ENCODE measurements at regions not wholly inside any gene's neighbourhood (a gene's known extent, or its start where the extent isn't known, plus 50 kb on each side); places are given as distances from the start of the nearest gene placed in this dataset.

DNA sequence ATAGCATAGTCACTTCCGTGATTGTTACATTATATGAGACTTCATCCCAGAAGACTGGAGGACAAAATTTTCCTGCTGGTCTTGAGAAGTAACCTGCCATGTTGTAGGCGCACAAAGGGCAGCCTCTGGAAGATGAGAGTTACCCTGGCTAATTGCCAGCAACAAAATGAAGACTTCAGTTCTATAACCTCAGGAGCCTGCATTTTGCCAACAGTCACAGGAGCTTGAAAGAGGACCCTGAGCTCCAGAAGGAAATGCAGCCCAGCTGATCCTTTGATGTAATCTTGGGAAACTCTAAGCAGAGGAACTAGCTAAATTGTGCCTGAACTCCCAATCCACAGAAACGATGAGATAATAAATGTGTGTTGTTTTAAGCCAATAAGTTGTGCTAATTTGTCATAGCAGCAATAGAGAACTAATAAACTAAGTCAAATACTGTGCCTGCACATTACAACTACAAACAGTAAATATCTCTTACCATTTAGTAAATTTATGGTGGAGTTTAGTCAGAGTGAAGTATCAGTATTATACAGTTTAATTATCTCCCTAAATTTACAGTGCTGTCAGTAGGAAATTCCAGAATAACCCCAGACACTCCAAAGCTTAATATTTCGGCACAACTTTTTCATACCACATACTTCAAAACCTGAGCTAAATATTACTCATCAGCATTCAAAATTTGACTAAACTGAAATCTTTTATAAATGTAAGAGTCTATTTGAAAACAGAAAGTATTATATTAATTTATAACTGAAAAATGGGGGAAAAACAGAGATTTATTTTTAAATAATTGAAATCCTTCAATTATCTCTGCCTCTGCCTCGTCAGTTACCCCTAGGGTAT lies 90.1 kb upstream of the MAPK10 start:
- H3K4me2 ChIP-seq (replicated peaks; ENCODE audit: low read depth, low read length, poor library complexity, severe bottlenecking), result no peak overlapping the region
- intact Hi-C loops (cut with micrococcal nuclease), result no loop called here
- no peaks in the 10 kb centered on the region for H3K79me2 ChIP-seq (ENCODE audit: control insufficient read depth, insufficient read depth, low read length)
- peaks cover 21% of the 10 kb centered on the region for H3K27me3 Mint-ChIP-seq
- H3K9me3 ChIP-seq (ENCODE audit: control extremely low read depth in 1 of 3, control insufficient read depth in 2 of 3, insufficient read depth in 1 of 3, low read length in 2 of 3), result peaks cover 0 to 1% (median 0%) of the 10 kb centered on the region in 3 donors
- no peaks in the 10 kb centered on the region for H4K20me1 ChIP-seq (ENCODE audit: control insufficient read depth, insufficient read depth, low read length, poor library complexity, severe bottlenecking)
- no peaks in the 10 kb centered on the region for H3K9me3 Mint-ChIP-seq (ENCODE audit: insufficient read depth)
- no peak for DNase-seq
- no peak overlapping the region for H3K4me3 ChIP-seq (ENCODE audit: control extremely low read depth in 1 of 5, extremely low read depth in 1 of 5, insufficient read depth in 1 of 5, low read depth in 2 of 5, low read length in 4 of 5)
- H2AFZ ChIP-seq (ENCODE audit: insufficient read depth, low read depth, low read length, poor library complexity, severe bottlenecking), result no peak overlapping the region
- ChIA-PET CTCF (interaction anchor here (0.6 kb wide), 1 partner anchor 187 kb away, joined by 3 read pairs; no protein-coding TSS in a partner anchor), POLR2A (no interaction called here)
- no peaks in the 10 kb centered on the region for H3K27me3 ChIP-seq (replicated peaks in 1 of 4; ENCODE audit: control extremely low read depth in 1 of 4, control insufficient read depth in 3 of 4, insufficient read depth in 4 of 4, low read length in 3 of 4)
- no peaks in the 10 kb centered on the region for H3K4me1 ChIP-seq (ENCODE audit: control insufficient read depth in 2 of 2, insufficient read depth in 2 of 2, low read length in 2 of 2)
- H3K9ac ChIP-seq (ENCODE audit: low read length), result no peak overlapping the region
- 100% methylated on average over 1 of the region's 5 CpGs for WGBS (ENCODE audit: insufficient coverage)
- H3K36me3 ChIP-seq (replicated peaks in 1 of 2; ENCODE audit: control extremely low read depth in 1 of 2, control insufficient read depth in 1 of 2, extremely low read depth in 1 of 2, insufficient read depth in 2 of 2, low read length in 1 of 2), result no peaks in the 10 kb centered on the region
- H3K4me3 Mint-ChIP-seq, result no peak overlapping the region
- H3K27ac Mint-ChIP-seq, result no peak overlapping the region
- no peak overlapping the region for H3K27ac ChIP-seq (ENCODE audit: low read length in 2 of 2)
- no peaks in the 10 kb centered on the region for H3K4me1 Mint-ChIP-seq
- ATAC-seq (ENCODE audit: low read depth), result no peak
- TF ChIP-seq EZH2 (IDR thresholded peaks at IDR 0.05; ENCODE audit: borderline replicate concordance, insufficient read depth, low read depth, low read length, poor library complexity, severe bottlenecking), result no peak
- TF ChIP-seq, protein P1, sequence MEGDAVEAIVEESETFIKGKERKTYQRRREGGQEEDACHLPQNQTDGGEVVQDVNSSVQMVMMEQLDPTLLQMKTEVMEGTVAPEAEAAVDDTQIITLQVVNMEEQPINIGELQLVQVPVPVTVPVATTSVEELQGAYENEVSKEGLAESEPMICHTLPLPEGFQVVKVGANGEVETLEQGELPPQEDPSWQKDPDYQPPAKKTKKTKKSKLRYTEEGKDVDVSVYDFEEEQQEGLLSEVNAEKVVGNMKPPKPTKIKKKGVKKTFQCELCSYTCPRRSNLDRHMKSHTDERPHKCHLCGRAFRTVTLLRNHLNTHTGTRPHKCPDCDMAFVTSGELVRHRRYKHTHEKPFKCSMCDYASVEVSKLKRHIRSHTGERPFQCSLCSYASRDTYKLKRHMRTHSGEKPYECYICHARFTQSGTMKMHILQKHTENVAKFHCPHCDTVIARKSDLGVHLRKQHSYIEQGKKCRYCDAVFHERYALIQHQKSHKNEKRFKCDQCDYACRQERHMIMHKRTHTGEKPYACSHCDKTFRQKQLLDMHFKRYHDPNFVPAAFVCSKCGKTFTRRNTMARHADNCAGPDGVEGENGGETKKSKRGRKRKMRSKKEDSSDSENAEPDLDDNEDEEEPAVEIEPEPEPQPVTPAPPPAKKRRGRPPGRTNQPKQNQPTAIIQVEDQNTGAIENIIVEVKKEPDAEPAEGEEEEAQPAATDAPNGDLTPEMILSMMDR (IDR thresholded peaks at IDR 0.05), result no peak

DNA sequence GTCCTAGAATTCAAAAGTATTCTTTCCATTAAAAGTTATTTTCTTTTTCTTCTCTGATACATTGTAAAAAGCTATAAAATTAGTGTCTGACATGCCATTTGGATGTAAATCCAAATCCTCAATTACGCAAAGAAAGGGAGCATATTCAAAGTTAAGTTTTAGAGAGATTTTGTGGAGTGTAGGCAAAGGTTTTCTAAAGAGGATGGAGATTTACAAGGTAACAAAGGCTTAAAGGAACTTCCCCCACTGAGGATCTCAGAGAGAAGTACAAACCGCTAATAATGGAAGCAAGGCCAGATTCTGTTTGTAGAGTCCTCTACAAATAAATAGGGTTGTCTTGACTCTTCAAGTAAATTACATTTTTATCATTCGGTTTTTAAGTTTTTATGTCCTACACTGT lies 91.0 kb upstream of the MAPK10 start:
- POLR2A ChIA-PET, result no interaction called here
- Histone ChIP-seq H3K27me3 (replicated peaks in 1 of 4; ENCODE audit: control extremely low read depth in 1 of 4, control insufficient read depth in 3 of 4, insufficient read depth in 4 of 4, low read length in 3 of 4) (no peaks in the 10 kb centered on the region), H3K9ac (ENCODE audit: low read length) (no peak overlapping the region), H3K27ac (ENCODE audit: low read length in 2 of 2) (no peak overlapping the region), H2AFZ (ENCODE audit: insufficient read depth, low read depth, low read length, poor library complexity, severe bottlenecking) (no peak overlapping the region), H3K4me2 (replicated peaks; ENCODE audit: low read depth, low read length, poor library complexity, severe bottlenecking) (no peak overlapping the region), H3K9me3 (ENCODE audit: control extremely low read depth in 1 of 3, control insufficient read depth in 2 of 3, insufficient read depth in 1 of 3, low read length in 2 of 3) (peaks cover 0 to 1% (median 0%) of the 10 kb centered on the region in 3 donors), H3K4me3 (ENCODE audit: control extremely low read depth in 1 of 5, extremely low read depth in 1 of 5, insufficient read depth in 1 of 5, low read depth in 2 of 5, low read length in 4 of 5) (no peak overlapping the region), H3K4me1 (ENCODE audit: control insufficient read depth in 2 of 2, insufficient read depth in 2 of 2, low read length in 2 of 2) (no peaks in the 10 kb centered on the region), H3K79me2 (ENCODE audit: control insufficient read depth, insufficient read depth, low read length) (no peaks in the 10 kb centered on the region), H4K20me1 (ENCODE audit: control insufficient read depth, insufficient read depth, low read length, poor library complexity, severe bottlenecking) (no peaks in the 10 kb centered on the region), H3K36me3 (replicated peaks in 1 of 2; ENCODE audit: control extremely low read depth in 1 of 2, control insufficient read depth in 1 of 2, extremely low read depth in 1 of 2, insufficient read depth in 2 of 2, low read length in 1 of 2) (no peaks in the 10 kb centered on the region)
- no peaks in the 10 kb centered on the region for H3K9me3 Mint-ChIP-seq (ENCODE audit: insufficient read depth)
- CTCF ChIA-PET, result no interaction called here
- ATAC-seq (ENCODE audit: low read depth), result no peak
- TF ChIP-seq EZH2 (IDR thresholded peaks at IDR 0.05; ENCODE audit: borderline replicate concordance, insufficient read depth, low read depth, low read length, poor library complexity, severe bottlenecking), result no peak
- TF ChIP-seq, protein P1 (IDR thresholded peaks at IDR 0.05), result no peak
- H3K27me3 Mint-ChIP-seq, result peaks cover 21% of the 10 kb centered on the region
- no peaks in the 10 kb centered on the region for H3K4me1 Mint-ChIP-seq
- no peak overlapping the region for H3K4me3 Mint-ChIP-seq
- DNase-seq, result no peak
- no peak overlapping the region for H3K27ac Mint-ChIP-seq
- WGBS (ENCODE audit: insufficient coverage), result no CpG with 5 or more reads among the region's 3 CpGs
- intact Hi-C loops (cut with micrococcal nuclease), result no loop called here
